ENCODE measurements at regions not wholly inside any gene's neighbourhood (a gene's known extent, or its start where the extent isn't known, plus 50 kb on each side); places are given as distances from the start of the nearest gene placed in this dataset.

DNA sequence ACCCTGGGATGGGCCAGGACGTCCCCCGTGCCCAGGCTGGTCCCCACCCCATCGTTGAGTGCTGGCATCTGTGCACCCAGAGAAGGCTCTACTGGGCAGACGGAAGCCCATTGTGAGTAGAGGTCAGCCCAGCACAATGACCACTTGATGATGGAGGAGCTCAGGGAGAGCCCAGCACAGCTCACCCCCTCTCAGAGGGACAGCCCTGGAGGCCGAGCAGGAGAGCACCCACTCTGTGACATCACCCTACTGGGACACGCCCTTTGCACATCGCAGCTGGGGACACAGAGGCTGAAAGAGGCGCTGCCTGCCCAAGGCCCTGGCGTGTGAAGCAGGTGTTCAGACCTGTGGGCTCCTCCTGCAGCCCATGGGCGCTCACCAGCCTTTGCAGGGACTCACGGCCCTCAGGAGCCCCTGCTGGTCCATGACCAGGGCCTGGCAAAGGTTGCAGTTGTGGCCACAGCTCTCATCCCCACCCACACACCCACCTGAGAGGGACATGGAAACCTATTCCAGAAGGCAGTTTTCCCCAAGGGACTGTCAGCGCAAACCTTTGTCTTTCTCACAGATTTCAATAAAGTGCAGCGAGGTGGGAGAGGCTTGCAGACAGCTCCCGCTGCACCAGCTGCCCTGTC lies 67.2 kb upstream of the PPP2R2D start:
- TF ChIP-seq EZH2 (optimal IDR thresholded peaks at IDR 0.05; ENCODE audit: low read depth, low read length) (no peak), CTCF (IDR thresholded peaks at IDR 0.05; ENCODE audit: low read length) (no peak)

All from MM.1S (cell line).